22Rv1 (cell line): ENCODE measurements at regions not wholly inside any gene's neighbourhood (a gene's known extent, or its start where the extent isn't known, plus 50 kb on each side); places are given as distances from the start of the nearest gene placed in this dataset.
"Not testable (repeated sequence)": the region's sequence is repeated elsewhere in the genome, so short reads cannot be mapped to it uniquely, and the experiment has no call there.

Experiments used
- H3K27ac ChIP-seq: fragments of 450-650 bp; 2 replicates; pipeline ENCODE4 v1.5.1; 2017
- CTCF ChIP-seq: fragments of 450-650 bp; IDR thresholded peaks from 2 replicates; pipeline ENCODE4 v1.5.1; 2017; ENCODE audit warnings: mild to moderate bottlenecking
- ZFX ChIP-seq: fragments of 450-650 bp; IDR thresholded peaks from 2 replicates; pipeline ENCODE4 v1.6.1; 2017; ENCODE audit warnings: antibody characterized with exemption, borderline replicate concordance

- not testable (repeated sequence) for H3K27ac ChIP-seq
Measured at GRCh38 chr21:27887808-27888455, 921.0 kb upstream of the ADAMTS5 start.

- H3K27ac ChIP-seq: no peak overlapping the region
- TF ChIP-seq ZFX (no peak), CTCF (no peak)
Measured at GRCh38 chr21:27885296-27885711, 918.4 kb upstream of the ADAMTS5 start.

- H3K27ac ChIP-seq: not testable (repeated sequence)
Measured at GRCh38 chr21:27881331-27881730, 914.4 kb upstream of the ADAMTS5 start.

GRCh38 chr21:27872411-27872810 is 905.5 kb upstream of the ADAMTS5 start:
- not testable (repeated sequence) for H3K27ac ChIP-seq

GRCh38 chr21:27870755-27871154 is 903.9 kb upstream of the ADAMTS5 start:
- H3K27ac ChIP-seq: not testable (repeated sequence)

GRCh38 chr21:27860314-27860955 is 893.5 kb upstream of the ADAMTS5 start:
- not testable (repeated sequence) for H3K27ac ChIP-seq

- not testable (repeated sequence) for H3K27ac ChIP-seq
Measured at GRCh38 chr21:27858053-27858825, 891.4 kb upstream of the ADAMTS5 start.

- not testable (repeated sequence) for H3K27ac ChIP-seq
Measured at GRCh38 chr21:27856988-27857387, 890.1 kb upstream of the ADAMTS5 start.

- TF ChIP-seq ZFX (no peak), CTCF (no peak)
- H3K27ac ChIP-seq: no peak overlapping the region
Measured at GRCh38 chr21:27841084-27841672, 874.3 kb upstream of the ADAMTS5 start.

GRCh38 chr21:27840262-27840661 is 873.4 kb upstream of the ADAMTS5 start:
- TF ChIP-seq CTCF (no peak), ZFX (no peak)
- no peak overlapping the region for H3K27ac ChIP-seq

GRCh38 chr21:27839512-27840115 is 872.7 kb upstream of the ADAMTS5 start:
- no peak for TF ChIP-seq ZFX
- TF ChIP-seq CTCF: no peak
- H3K27ac ChIP-seq: no peak overlapping the region
